ENCODE measurements at regions not wholly inside any gene's neighbourhood (a gene's known extent, or its start where the extent isn't known, plus 50 kb on each side); places are given as distances from the start of the nearest gene placed in this dataset.

GRCh38 chr13:83332751-83333150 is 549.5 kb downstream of the SLITRK1 start:
- TF ChIP-seq CTCF (conservative IDR thresholded peaks at IDR 0.05), result no peak
- TF ChIP-seq ZFX (IDR thresholded peaks at IDR 0.05), result no peak
- H3K27ac ChIP-seq, result no peak overlapping the region

- TF ChIP-seq CTCF (conservative IDR thresholded peaks at IDR 0.05) (no peak), ZFX (IDR thresholded peaks at IDR 0.05) (no peak)
- H3K27ac ChIP-seq, result no peak overlapping the region
Observed at GRCh38 chr13:83327091-83327490, 555.2 kb downstream of the SLITRK1 start.

- no peak for TF ChIP-seq ZFX (IDR thresholded peaks at IDR 0.05)
- no peak for TF ChIP-seq CTCF (conservative IDR thresholded peaks at IDR 0.05)
- H3K27ac ChIP-seq, result no peak overlapping the region
Observed at GRCh38 chr13:83325125-83325853, 557.0 kb downstream of the SLITRK1 start.

- TF ChIP-seq CTCF (conservative IDR thresholded peaks at IDR 0.05) (no peak), ZFX (IDR thresholded peaks at IDR 0.05) (no peak)
- H3K27ac ChIP-seq, result no peak overlapping the region
Observed at GRCh38 chr13:83311886-83312577, 570.2 kb downstream of the SLITRK1 start.

GRCh38 chr13:83298617-83299016 is 583.7 kb downstream of the SLITRK1 start:
- no peak for TF ChIP-seq CTCF (conservative IDR thresholded peaks at IDR 0.05)
- no peak for TF ChIP-seq ZFX (IDR thresholded peaks at IDR 0.05)

GRCh38 chr13:83297586-83298290 is 584.5 kb downstream of the SLITRK1 start:
- TF ChIP-seq ZFX (IDR thresholded peaks at IDR 0.05) (no peak), CTCF (conservative IDR thresholded peaks at IDR 0.05) (no peak)
- H3K27ac ChIP-seq, result no peak overlapping the region

More at GRCh38 chr13:83298617-83299016, 583.7 kb downstream of the SLITRK1 start:
- H3K27ac ChIP-seq, result no peak overlapping the region

- TF ChIP-seq ZFX (IDR thresholded peaks at IDR 0.05) (no peak), CTCF (conservative IDR thresholded peaks at IDR 0.05) (no peak)
- H3K27ac ChIP-seq, result no peak overlapping the region
Observed at GRCh38 chr13:83295686-83296085, 586.6 kb downstream of the SLITRK1 start.
